Mammary epithelial cell (primary cell): ENCODE measurements at regions not wholly inside any gene's neighbourhood (a gene's known extent, or its start where the extent isn't known, plus 50 kb on each side); places are given as distances from the start of the nearest gene placed in this dataset.

Source experiments
- CTCF ChIP-seq, 2 donors: IDR thresholded peaks in 1 of 2; conservative IDR thresholded peaks in 1 of 2; 2 replicates each; pipeline ENCODE4 v1.5.1; 2011 to 2012; ENCODE audit warnings: inconsistent platforms in 2 of 2, low read length in 2 of 2, mild to moderate bottlenecking in 2 of 2, control low read depth in 1 of 2, low read depth in 1 of 2; ENCODE audit not compliant: insufficient read depth in 1 of 2; ENCODE audit errors: extremely low read depth in 1 of 2
- EZH2 ChIP-seq: IDR thresholded peaks from 2 replicates; pipeline ENCODE4 v1.6.1; 2012; ENCODE audit warnings: low read length, inconsistent platforms, borderline replicate concordance

GRCh38 chr1:29833581-29833980 lies 597.3 kb downstream of the PTPRU start:
- TF ChIP-seq CTCF (conservative IDR thresholded peaks at IDR 0.05 in 1 of 2, IDR thresholded peaks at IDR 0.05 in 1 of 2; ENCODE audit: extremely low read depth in 1 of 2, insufficient read depth in 1 of 2, low read depth in 1 of 2, low read length in 2 of 2), result no peak
- TF ChIP-seq EZH2, result no peak
